ENCODE measurements at regions not wholly inside any gene's neighbourhood (a gene's known extent, or its start where the extent isn't known, plus 50 kb on each side); places are given as distances from the start of the nearest gene placed in this dataset.
A peak's percentile ranks its signal among the peaks of the same experiment; 100 is the strongest.

- WGBS (ENCODE audit: insufficient coverage): 100% methylated on average over 1 of the region's 3 CpGs
- Histone ChIP-seq H3K36me3 (ENCODE audit: control insufficient read depth in 4 of 4, insufficient read depth in 4 of 4, low read length in 3 of 4) (no peaks in the 10 kb centered on the region), H3K27ac (ENCODE audit: insufficient read depth in 1 of 2, low read depth in 1 of 2, low read length in 2 of 2, poor library complexity in 1 of 2, severe bottlenecking in 2 of 2) (no peak overlapping the region), H3K4me1 (ENCODE audit: control extremely low read depth in 1 of 4, control insufficient read depth in 4 of 4, insufficient read depth in 4 of 4, low read length in 3 of 4) (peaks cover 0 to 3% (median 0%) of the 10 kb centered on the region in 4 experiments), H3K4me3 (ENCODE audit: control insufficient read depth in 1 of 7, extremely low read depth in 1 of 7, insufficient read depth in 4 of 7, low read depth in 2 of 7, low read length in 6 of 7) (no peak overlapping the region), H3K9me3 (ENCODE audit: control extremely low read depth in 1 of 5, control insufficient read depth in 4 of 5, insufficient read depth in 2 of 5, low read depth in 1 of 5, low read length in 4 of 5) (peaks cover 0 to 1% (median 0%) of the 10 kb centered on the region in 5 experiments), H3K27me3 (replicated peaks in 2 of 5; ENCODE audit: control insufficient read depth in 4 of 5, insufficient read depth in 5 of 5, low read length in 4 of 5) (no peaks in the 10 kb centered on the region)
- no peak for DNase-seq
- POLR2A ChIA-PET: interaction anchor here (0.6 kb wide), 1 partner anchor 291 kb away, joined by 4 read pairs; no protein-coding TSS in a partner anchor
- CTCF ChIA-PET: interaction anchor here (0.9 to 6.0 kb wide), 3 partner anchors 8 to 557 kb away, joined by 3 to 54 read pairs (median 3); partner anchors contain the start of gene THBS1
Observed at GRCh38 chr15:39310633-39311032, 270.2 kb upstream of the THBS1 start.

GRCh38 chr15:39312984-39313383, 267.9 kb upstream of the THBS1 start:
- 8% methylated on average over 2 of the region's 3 CpGs for WGBS (ENCODE audit: insufficient coverage)
- ChIA-PET POLR2A (no interaction called here), CTCF (interaction anchor here (0.7 to 6.0 kb wide), 6 partner anchors 24 to 267 kb away, joined by 3 to 54 read pairs (median 6); partner anchors contain the start of gene THBS1)
- peak; percentile 77 to 91 (median 89) for DNase-seq
- Histone ChIP-seq H3K4me1 (ENCODE audit: control extremely low read depth in 1 of 4, control insufficient read depth in 4 of 4, insufficient read depth in 4 of 4, low read length in 3 of 4) (peaks cover 0 to 3% (median 0%) of the 10 kb centered on the region in 4 experiments), H3K9me3 (ENCODE audit: control extremely low read depth in 1 of 5, control insufficient read depth in 4 of 5, insufficient read depth in 2 of 5, low read depth in 1 of 5, low read length in 4 of 5) (no peaks in the 10 kb centered on the region), H3K27me3 (replicated peaks in 2 of 5; ENCODE audit: control insufficient read depth in 4 of 5, insufficient read depth in 5 of 5, low read length in 4 of 5) (no peaks in the 10 kb centered on the region), H3K36me3 (ENCODE audit: control insufficient read depth in 4 of 4, insufficient read depth in 4 of 4, low read length in 3 of 4) (no peaks in the 10 kb centered on the region), H3K4me3 (ENCODE audit: control insufficient read depth in 1 of 7, extremely low read depth in 1 of 7, insufficient read depth in 4 of 7, low read depth in 2 of 7, low read length in 6 of 7) (no peak overlapping the region), H3K27ac (ENCODE audit: insufficient read depth in 1 of 2, low read depth in 1 of 2, low read length in 2 of 2, poor library complexity in 1 of 2, severe bottlenecking in 2 of 2) (no peak overlapping the region)

- ChIA-PET POLR2A (no interaction called here), CTCF (interaction anchor here (0.7 to 6.0 kb wide), 8 partner anchors 11 to 372 kb away, joined by 3 to 54 read pairs (median 4); partner anchors contain the start of gene THBS1)
- no peaks in the 10 kb centered on the region for H3K36me3 ChIP-seq (ENCODE audit: control insufficient read depth in 4 of 4, insufficient read depth in 4 of 4, low read length in 3 of 4)
- 100% methylated on average over 3 of the region's 3 CpGs for WGBS (ENCODE audit: insufficient coverage)
- H3K27me3 ChIP-seq (replicated peaks in 2 of 5; ENCODE audit: control insufficient read depth in 4 of 5, insufficient read depth in 5 of 5, low read length in 4 of 5): no peaks in the 10 kb centered on the region
- no peak overlapping the region for H3K4me3 ChIP-seq (ENCODE audit: control insufficient read depth in 1 of 7, extremely low read depth in 1 of 7, insufficient read depth in 4 of 7, low read depth in 2 of 7, low read length in 6 of 7)
- DNase-seq: no peak
- no peak overlapping the region for H3K27ac ChIP-seq (ENCODE audit: insufficient read depth in 1 of 2, low read depth in 1 of 2, low read length in 2 of 2, poor library complexity in 1 of 2, severe bottlenecking in 2 of 2)
- H3K4me1 ChIP-seq (ENCODE audit: control extremely low read depth in 1 of 4, control insufficient read depth in 4 of 4, insufficient read depth in 4 of 4, low read length in 3 of 4): peaks cover 0 to 3% (median 0%) of the 10 kb centered on the region in 4 experiments
- H3K9me3 ChIP-seq (ENCODE audit: control extremely low read depth in 1 of 5, control insufficient read depth in 4 of 5, insufficient read depth in 2 of 5, low read depth in 1 of 5, low read length in 4 of 5): no peaks in the 10 kb centered on the region
Observed at GRCh38 chr15:39313467-39313866, 267.4 kb upstream of the THBS1 start.

GRCh38 chr15:39313881-39314280, 267.0 kb upstream of the THBS1 start:
- peaks cover 0 to 3% (median 0%) of the 10 kb centered on the region in 4 experiments for H3K4me1 ChIP-seq (ENCODE audit: control extremely low read depth in 1 of 4, control insufficient read depth in 4 of 4, insufficient read depth in 4 of 4, low read length in 3 of 4)
- no peaks in the 10 kb centered on the region for H3K27me3 ChIP-seq (replicated peaks in 2 of 5; ENCODE audit: control insufficient read depth in 4 of 5, insufficient read depth in 5 of 5, low read length in 4 of 5)
- ChIA-PET POLR2A (no interaction called here), CTCF (interaction anchor here (0.8 to 6.0 kb wide), 8 partner anchors 10 to 372 kb away, joined by 3 to 54 read pairs (median 4); partner anchors contain the start of gene THBS1)
- H3K36me3 ChIP-seq (ENCODE audit: control insufficient read depth in 4 of 4, insufficient read depth in 4 of 4, low read length in 3 of 4): no peaks in the 10 kb centered on the region
- DNase-seq: no peak
- H3K27ac ChIP-seq (ENCODE audit: insufficient read depth in 1 of 2, low read depth in 1 of 2, low read length in 2 of 2, poor library complexity in 1 of 2, severe bottlenecking in 2 of 2): no peak overlapping the region
- H3K4me3 ChIP-seq (ENCODE audit: control insufficient read depth in 1 of 7, extremely low read depth in 1 of 7, insufficient read depth in 4 of 7, low read depth in 2 of 7, low read length in 6 of 7): no peak overlapping the region
- H3K9me3 ChIP-seq (ENCODE audit: control extremely low read depth in 1 of 5, control insufficient read depth in 4 of 5, insufficient read depth in 2 of 5, low read depth in 1 of 5, low read length in 4 of 5): no peaks in the 10 kb centered on the region
- WGBS (ENCODE audit: insufficient coverage): no CpG with 5 or more reads among the region's 1 CpG

GRCh38 chr15:39315206-39315850, 265.6 kb upstream of the THBS1 start:
- WGBS (ENCODE audit: insufficient coverage): 100% methylated on average over 1 of the region's 1 CpG
- POLR2A ChIA-PET: interaction anchor here (0.6 kb wide), 1 partner anchor 797 kb away, joined by 3 read pairs; no protein-coding TSS in a partner anchor
- CTCF ChIA-PET: interaction anchor here (1.3 to 6.0 kb wide), 3 partner anchors 13 to 265 kb away, joined by 3 to 54 read pairs (median 18); partner anchors contain the start of gene THBS1
- DNase-seq: no peak
- H3K27ac ChIP-seq (ENCODE audit: insufficient read depth in 1 of 2, low read depth in 1 of 2, low read length in 2 of 2, poor library complexity in 1 of 2, severe bottlenecking in 2 of 2): no peak overlapping the region
- H3K4me1 ChIP-seq (ENCODE audit: control extremely low read depth in 1 of 4, control insufficient read depth in 4 of 4, insufficient read depth in 4 of 4, low read length in 3 of 4): peaks cover 0 to 3% (median 0%) of the 10 kb centered on the region in 4 experiments
- H3K9me3 ChIP-seq (ENCODE audit: control extremely low read depth in 1 of 5, control insufficient read depth in 4 of 5, insufficient read depth in 2 of 5, low read depth in 1 of 5, low read length in 4 of 5): peaks cover 0 to 6% (median 4%) of the 10 kb centered on the region in 5 experiments
- H3K36me3 ChIP-seq (ENCODE audit: control insufficient read depth in 4 of 4, insufficient read depth in 4 of 4, low read length in 3 of 4): no peaks in the 10 kb centered on the region
- H3K27me3 ChIP-seq (replicated peaks in 2 of 5; ENCODE audit: control insufficient read depth in 4 of 5, insufficient read depth in 5 of 5, low read length in 4 of 5): no peaks in the 10 kb centered on the region
- H3K4me3 ChIP-seq (ENCODE audit: control insufficient read depth in 1 of 7, extremely low read depth in 1 of 7, insufficient read depth in 4 of 7, low read depth in 2 of 7, low read length in 6 of 7): no peak overlapping the region

- no peak overlapping the region for H3K4me3 ChIP-seq (ENCODE audit: control insufficient read depth in 1 of 7, extremely low read depth in 1 of 7, insufficient read depth in 4 of 7, low read depth in 2 of 7, low read length in 6 of 7)
- WGBS (ENCODE audit: insufficient coverage): 100% methylated on average over 1 of the region's 1 CpG
- no peaks in the 10 kb centered on the region for H3K27me3 ChIP-seq (replicated peaks in 2 of 5; ENCODE audit: control insufficient read depth in 4 of 5, insufficient read depth in 5 of 5, low read length in 4 of 5)
- H3K27ac ChIP-seq (ENCODE audit: insufficient read depth in 1 of 2, low read depth in 1 of 2, low read length in 2 of 2, poor library complexity in 1 of 2, severe bottlenecking in 2 of 2): no peak overlapping the region
- H3K36me3 ChIP-seq (ENCODE audit: control insufficient read depth in 4 of 4, insufficient read depth in 4 of 4, low read length in 3 of 4): no peaks in the 10 kb centered on the region
- peaks cover 0 to 10% (median 5%) of the 10 kb centered on the region in 5 experiments for H3K9me3 ChIP-seq (ENCODE audit: control extremely low read depth in 1 of 5, control insufficient read depth in 4 of 5, insufficient read depth in 2 of 5, low read depth in 1 of 5, low read length in 4 of 5)
- no peak for DNase-seq
- H3K4me1 ChIP-seq (ENCODE audit: control extremely low read depth in 1 of 4, control insufficient read depth in 4 of 4, insufficient read depth in 4 of 4, low read length in 3 of 4): peaks cover 0 to 3% (median 0%) of the 10 kb centered on the region in 4 experiments
- POLR2A ChIA-PET: no interaction called here
- CTCF ChIA-PET: interaction anchor here (1.1 kb wide), 1 partner anchor 63 kb away, joined by 3 read pairs; no protein-coding TSS in a partner anchor
Observed at GRCh38 chr15:39317225-39317624, 263.7 kb upstream of the THBS1 start.

- H3K27me3 ChIP-seq (replicated peaks in 2 of 5; ENCODE audit: control insufficient read depth in 4 of 5, insufficient read depth in 5 of 5, low read length in 4 of 5): no peaks in the 10 kb centered on the region
- POLR2A ChIA-PET: no interaction called here
- DNase-seq: no peak
- peaks cover 0 to 2% (median 0%) of the 10 kb centered on the region in 4 experiments for H3K4me1 ChIP-seq (ENCODE audit: control extremely low read depth in 1 of 4, control insufficient read depth in 4 of 4, insufficient read depth in 4 of 4, low read length in 3 of 4)
- no peak overlapping the region for H3K4me3 ChIP-seq (ENCODE audit: control insufficient read depth in 1 of 7, extremely low read depth in 1 of 7, insufficient read depth in 4 of 7, low read depth in 2 of 7, low read length in 6 of 7)
- H3K36me3 ChIP-seq (ENCODE audit: control insufficient read depth in 4 of 4, insufficient read depth in 4 of 4, low read length in 3 of 4): no peaks in the 10 kb centered on the region
- no peak overlapping the region for H3K27ac ChIP-seq (ENCODE audit: insufficient read depth in 1 of 2, low read depth in 1 of 2, low read length in 2 of 2, poor library complexity in 1 of 2, severe bottlenecking in 2 of 2)
- CTCF ChIA-PET: no interaction called here
- no CpG with 5 or more reads among the region's 2 CpGs for WGBS (ENCODE audit: insufficient coverage)
- H3K9me3 ChIP-seq (ENCODE audit: control extremely low read depth in 1 of 5, control insufficient read depth in 4 of 5, insufficient read depth in 2 of 5, low read depth in 1 of 5, low read length in 4 of 5): peaks cover 0 to 10% (median 5%) of the 10 kb centered on the region in 5 experiments
Observed at GRCh38 chr15:39318231-39318630, 262.6 kb upstream of the THBS1 start.
